Gastrocnemius medialis (tissue), 4 donors: ENCODE measurements at regions not wholly inside any gene's neighbourhood (a gene's known extent, or its start where the extent isn't known, plus 50 kb on each side); places are given as distances from the start of the nearest gene placed in this dataset.

ENCODE experiments used
- ATAC-seq, 2 donors: fragments of 150-250 bp; one replicate each; pipeline ENCODE4 v1.9.1; 2016
- DNase-seq, 2 donors: peaks; one replicate each; pipeline ENCODE4 v3.0.0-alpha.2; 2019
- H3K27ac ChIP-seq, 4 donors: fragments of 200-600 bp; sonication (generic); 1 replicate in 1 of 4; 2 replicates in 3 of 4; pipeline ENCODE4 v1.5.1; 2016 to 2018; ENCODE audit warnings: mild to moderate bottlenecking in 2 of 4, moderate library complexity in 1 of 4
- H3K27me3 ChIP-seq, 3 donors: fragments of 200-600 bp; sonication (generic) in 2 of 3; 1 replicate in 1 of 3; 2 replicates in 2 of 3; pipeline versions ENCODE4 v1.5.1 to v1.6.0; 2016 to 2019; ENCODE audit warnings: mild to moderate bottlenecking in 1 of 3, moderate library complexity in 1 of 3
- H3K36me3 ChIP-seq, 2 donors: fragments of 200-600 bp; sonication (generic) in 1 of 2; one replicate each; pipeline ENCODE4 v1.5.1; 2017 to 2018
- H3K4me1 ChIP-seq, 2 donors: fragments of 200-600 bp; sonication (generic) in 1 of 2; one replicate each; pipeline ENCODE4 v1.5.1; 2016 to 2017; ENCODE audit warnings: mild to moderate bottlenecking in 2 of 2
- H3K4me3 ChIP-seq, 4 donors: fragments of 200-600 bp; sonication (generic) in 3 of 4; 1 replicate in 1 of 4; 2 replicates in 3 of 4; pipeline ENCODE4 v1.5.1; 2016 to 2019; ENCODE audit warnings: mild to moderate bottlenecking in 2 of 4
- H3K9me3 ChIP-seq, 3 donors: fragments of 200-600 bp; sonication (generic) in 2 of 3; 1 replicate in 1 of 3; 2 replicates in 2 of 3; pipeline ENCODE4 v1.5.1; 2016 to 2019
- CTCF ChIP-seq, 5 experiments: fragments of 450-650 bp in 3 of 5; fragments of 200-600 bp in 2 of 5; sonication (generic) in 2 of 5; IDR thresholded peaks in 4 of 5; conservative IDR thresholded peaks in 1 of 5; 1 replicate in 4 of 5; 2 replicates in 1 of 5; pipeline ENCODE4 v1.5.1; 2016 to 2019; ENCODE audit warnings: antibody characterized with exemption in 5 of 5, mild to moderate bottlenecking in 3 of 5, moderate library complexity in 3 of 5
- POLR2A ChIP-seq, 2 donors: fragments of 450-650 bp; IDR thresholded peaks; one replicate each; pipeline ENCODE4 v1.6.1; 2017; ENCODE audit warnings: antibody characterized with exemption in 2 of 2, mild to moderate bottlenecking in 2 of 2, moderate library complexity in 2 of 2
- in situ Hi-C, 4 donors: fragments of 200-750 bp; cut with MboI; loops; one replicate each; pipeline versions ENCODE4 v1.15.0 to v1.8.0; 2017; ENCODE audit warnings: low sequenced_read_pairs in 4 of 4
- intact Hi-C: fragments of 100-400 bp; cut with DNase I; formaldehyde crosslinking; loops from one replicate; pipeline ENCODE4 v1.15.1; 2023; ENCODE audit warnings: low total_unique reads

- Histone ChIP-seq H3K27me3 (no peaks in the 10 kb centered on the region), H3K27ac (no peak overlapping the region), H3K4me3 (no peak overlapping the region), H3K9me3 (no peaks in the 10 kb centered on the region), H3K36me3 (no peaks in the 10 kb centered on the region), H3K4me1 (no peaks in the 10 kb centered on the region)
- no peak for ATAC-seq
- TF ChIP-seq CTCF (IDR thresholded peaks at IDR 0.05 in 4 of 5, conservative IDR thresholded peaks at IDR 0.05 in 1 of 5) (no peak), POLR2A (IDR thresholded peaks at IDR 0.05) (no peak)
- intact Hi-C loops = no loop called here
- no peak for DNase-seq
- in situ Hi-C loops = no loop called here
These were observed 126.3 kb upstream of the CARD18 start for GRCh38 chr11:105265845-105266244.

GRCh38 chr11:105260976-105261375 is 121.4 kb upstream of the CARD18 start:
- no peaks in the 10 kb centered on the region for H3K36me3 ChIP-seq
- H3K27ac ChIP-seq = no peak overlapping the region
- intact Hi-C loops (no loop called here), in situ Hi-C loops (no loop called here)
- ATAC-seq (no peak), DNase-seq (no peak)
- no peaks in the 10 kb centered on the region for H3K9me3 ChIP-seq
- no peak for TF ChIP-seq CTCF (IDR thresholded peaks at IDR 0.05 in 4 of 5, conservative IDR thresholded peaks at IDR 0.05 in 1 of 5)
- TF ChIP-seq POLR2A (IDR thresholded peaks at IDR 0.05) = no peak
- H3K4me1 ChIP-seq = no peaks in the 10 kb centered on the region
- no peaks in the 10 kb centered on the region for H3K27me3 ChIP-seq
- no peak overlapping the region for H3K4me3 ChIP-seq

GRCh38 chr11:105245781-105246315 is 106.3 kb upstream of the CARD18 start:
- TF ChIP-seq POLR2A (IDR thresholded peaks at IDR 0.05) (no peak), CTCF (IDR thresholded peaks at IDR 0.05 in 4 of 5, conservative IDR thresholded peaks at IDR 0.05 in 1 of 5) (no peak)
- Histone ChIP-seq H3K4me1 (peaks cover 14 to 15% of the 10 kb centered on the region in 2 donors), H3K4me3 (no peak overlapping the region), H3K36me3 (no peaks in the 10 kb centered on the region), H3K27ac (no peak overlapping the region), H3K9me3 (peaks cover 0 to 4% (median 0%) of the 10 kb centered on the region in 3 donors), H3K27me3 (no peaks in the 10 kb centered on the region)
- in situ Hi-C loops = no loop called here
- no peak for ATAC-seq
- no peak for DNase-seq
- intact Hi-C loops = loop anchor here (5.0 kb wide), 1 partner anchor 169 kb away; no protein-coding TSS in a partner anchor

GRCh38 chr11:105244160-105244825 is 104.7 kb upstream of the CARD18 start:
- TF ChIP-seq POLR2A (IDR thresholded peaks at IDR 0.05) = no peak

GRCh38 chr11:105241136-105241535 is 101.6 kb upstream of the CARD18 start:
- intact Hi-C loops (no loop called here), in situ Hi-C loops (no loop called here)
- peaks cover 0 to 4% (median 0%) of the 10 kb centered on the region in 3 donors for H3K9me3 ChIP-seq
- H3K27ac ChIP-seq = no peak overlapping the region
- peaks cover 14 to 15% of the 10 kb centered on the region in 2 donors for H3K4me1 ChIP-seq
- H3K27me3 ChIP-seq = no peaks in the 10 kb centered on the region
- H3K36me3 ChIP-seq = no peaks in the 10 kb centered on the region
- no peak for ATAC-seq
- no peak for TF ChIP-seq CTCF (IDR thresholded peaks at IDR 0.05 in 4 of 5, conservative IDR thresholded peaks at IDR 0.05 in 1 of 5)
- no peak for TF ChIP-seq POLR2A (IDR thresholded peaks at IDR 0.05)
- no peak overlapping the region for H3K4me3 ChIP-seq
- no peak for DNase-seq

More at GRCh38 chr11:105244160-105244825, 104.7 kb upstream of the CARD18 start:
- no peaks in the 10 kb centered on the region for H3K36me3 ChIP-seq
- H3K4me1 ChIP-seq = peaks cover 14 to 15% of the 10 kb centered on the region in 2 donors
- intact Hi-C loops (no loop called here), in situ Hi-C loops (no loop called here)
- H3K27ac ChIP-seq = peak overlapping the region; percentile 51 to 69 (median 64)
- no peaks in the 10 kb centered on the region for H3K27me3 ChIP-seq
- H3K9me3 ChIP-seq = peaks cover 0 to 4% (median 0%) of the 10 kb centered on the region in 3 donors
- H3K4me3 ChIP-seq = no peak overlapping the region
- ATAC-seq = peak; percentile 98 to 100
- DNase-seq = peak; percentile 17 to 43
